IMR-90 (cell line): ENCODE measurements at regions not wholly inside any gene's neighbourhood (a gene's known extent, or its start where the extent isn't known, plus 50 kb on each side); places are given as distances from the start of the nearest gene placed in this dataset.

Experiments
- ATAC-seq: fragments of 200-7000 bp; cut with Tn5 transposase; 2 replicates; pipeline ENCODE4 v1.9.1; 2020; ENCODE audit warnings: low read depth, mild to moderate bottlenecking, moderate library complexity
- BruUV-seq: library from RNA; stranded (reverse); fragments of 400-500 nt; replicated peaks from 2 replicates; lab custom pipeline; 2021; lab: Mats Ljungman, UMichigan
- CTCF ChIA-PET: fragments of 300-600 bp; formaldehyde crosslinking; extraction: SDS; loops from one replicate; lab custom pipeline; 2021; ENCODE audit warnings: antibody characterized with exemption; lab: Yijun Ruan, JAX
- POLR2A ChIA-PET: fragments of 300-600 bp; sonication (Branson Sonifier 250); formaldehyde crosslinking; loops from one replicate; lab custom pipeline; 2022; ENCODE audit warnings: antibody characterized with exemption; ENCODE audit not compliant: unreplicated experiment; lab: Charles Lee
- DNase-seq: peaks from one replicate; pipeline ENCODE4 v3.0.0; 2013
- H2AFZ ChIP-seq: replicated peaks from 2 replicates; pipeline ENCODE3; 2013; ENCODE audit warnings: low read length, mild to moderate bottlenecking; ENCODE audit not compliant: poor library complexity
- H2AK5ac ChIP-seq: 2 replicates; pipeline ENCODE4 v1.6.1; 2013; ENCODE audit warnings: low read depth, low read length, inconsistent platforms
- H2AK9ac ChIP-seq: replicated peaks from 2 replicates; pipeline ENCODE3; 2013; ENCODE audit warnings: mild to moderate bottlenecking, low read depth, low read length, moderate library complexity; ENCODE audit not compliant: poor library complexity
- H2BK120ac ChIP-seq: 2 replicates; pipeline ENCODE4 v1.6.1; 2013; ENCODE audit warnings: low read depth, low read length, inconsistent platforms
- H2BK15ac ChIP-seq: 3 replicates; pipeline ENCODE4 v1.6.1; 2013; ENCODE audit warnings: low read depth, low read length, inconsistent platforms
- H2BK20ac ChIP-seq: 2 replicates; pipeline ENCODE4 v1.6.1; 2013; ENCODE audit warnings: low read depth, mild to moderate bottlenecking, inconsistent platforms, low read length, moderate library complexity
- H2BK5ac ChIP-seq: 2 replicates; pipeline ENCODE4 v1.6.1; 2013; ENCODE audit warnings: mild to moderate bottlenecking, low read depth, low read length, inconsistent platforms; ENCODE audit not compliant: poor library complexity, severe bottlenecking
- H3K14ac ChIP-seq: replicated peaks from 2 replicates; pipeline ENCODE4 v1.6.1; 2013; ENCODE audit warnings: low read depth, low read length, inconsistent platforms
- H3K18ac ChIP-seq: 2 replicates; pipeline ENCODE4 v1.6.1; 2013; ENCODE audit warnings: low read depth, low read length, control low read depth
- H3K23ac ChIP-seq: 2 replicates; pipeline ENCODE4 v1.6.1; 2013; ENCODE audit warnings: low read depth, low read length, inconsistent platforms
- H3K27ac ChIP-seq: 2 replicates; pipeline ENCODE4 v1.5.1; 2013; ENCODE audit warnings: mild to moderate bottlenecking, control low read depth, low read length; ENCODE audit not compliant: insufficient read depth
- H3K27me3 ChIP-seq: 2 replicates; pipeline ENCODE4 v1.6.1; 2013; ENCODE audit warnings: low read length; ENCODE audit not compliant: control insufficient read depth, insufficient read depth
- H3K36me3 ChIP-seq: 2 replicates; pipeline ENCODE4 v1.6.1; 2013; ENCODE audit warnings: low read length, mixed read lengths; ENCODE audit not compliant: control insufficient read depth, insufficient read depth
- H3K4ac ChIP-seq: 2 replicates; pipeline ENCODE4 v1.6.1; 2013; ENCODE audit warnings: low read depth, low read length, inconsistent platforms
- H3K4me1 ChIP-seq: 2 replicates; pipeline ENCODE4 v1.6.1; 2013; ENCODE audit warnings: low read length, mixed read lengths; ENCODE audit not compliant: control insufficient read depth, insufficient read depth
- H3K4me2 ChIP-seq: 2 replicates; pipeline ENCODE4 v1.6.1; 2013; ENCODE audit warnings: low read depth, mild to moderate bottlenecking, control low read depth, low read length, moderate library complexity
- H3K4me3 ChIP-seq: 2 replicates; pipeline ENCODE4 v1.5.1; 2013; ENCODE audit warnings: low read depth, mild to moderate bottlenecking, control low read depth, low read length, moderate library complexity; ENCODE audit not compliant: insufficient read depth
- H3K56ac ChIP-seq: 2 replicates; pipeline ENCODE4 v1.6.1; 2013; ENCODE audit warnings: low read length, inconsistent platforms; ENCODE audit not compliant: insufficient read depth; ENCODE audit errors: extremely low read depth
- H3K79me1 ChIP-seq, 2 experiments: 2 replicates each; pipeline ENCODE4 v1.6.1; 2013; ENCODE audit warnings: low read length in 2 of 2, inconsistent platforms in 1 of 2, low read depth in 1 of 2
- H3K9ac ChIP-seq: 2 replicates; pipeline ENCODE4 v1.6.1; 2013; ENCODE audit warnings: low read depth, low read length, control low read depth
- H3K9me1 ChIP-seq: 2 replicates; pipeline ENCODE4 v1.6.1; 2013; ENCODE audit warnings: low read length, inconsistent platforms; ENCODE audit not compliant: insufficient read depth
- H3K9me3 ChIP-seq: 2 replicates; pipeline ENCODE4 v1.6.1; 2013; ENCODE audit warnings: low read length; ENCODE audit not compliant: control insufficient read depth, insufficient read depth
- H4K20me1 ChIP-seq: 2 replicates; pipeline ENCODE4 v1.6.1; 2013; ENCODE audit warnings: low read length, inconsistent platforms; ENCODE audit not compliant: insufficient read depth
- H4K5ac ChIP-seq: 2 replicates; pipeline ENCODE4 v1.6.1; 2013; ENCODE audit warnings: mild to moderate bottlenecking, low read depth, low read length, control low read depth
- H4K8ac ChIP-seq, 2 experiments: 2 replicates each; pipeline ENCODE4 v1.6.1; 2013; ENCODE audit warnings: low read depth in 2 of 2, low read length in 2 of 2, control low read depth in 1 of 2, inconsistent platforms in 1 of 2
- H4K91ac ChIP-seq: 2 replicates; pipeline ENCODE4 v1.6.1; 2013; ENCODE audit warnings: low read depth, low read length, inconsistent platforms; ENCODE audit not compliant: insufficient read depth
- ELK1 ChIP-seq: fragments of 150-350 bp; IDR thresholded peaks from 2 replicates; pipeline ENCODE4 v1.6.1; 2016; ENCODE audit warnings: low read depth, mild to moderate bottlenecking, low read length, moderate library complexity, borderline replicate concordance
- MAZ ChIP-seq: IDR thresholded peaks from 2 replicates; pipeline ENCODE4 v1.6.1; 2012; ENCODE audit warnings: low read depth, mild to moderate bottlenecking, low read length, improper control_type of control experiment, moderate library complexity, borderline replicate concordance
- WGBS, 2 experiments: methylation state at CpG; one replicate each; pipeline versions ENCODE4 v1.1.5 to v1.1.7; 2013; ENCODE audit warnings: missing lambda C conversion rate in 2 of 2; ENCODE audit not compliant: insufficient read length in 1 of 2; ENCODE audit errors: extremely low coverage in 2 of 2; 5-methylcytosine and 5-hydroxymethylcytosine counted together
- dilution Hi-C: fragments of 300-500 bp; cut with HindIII; formaldehyde crosslinking; loops from one replicate; pipeline ENCODE4 v1.14.3; 2018; ENCODE audit warnings: low sequenced_read_pairs; ENCODE audit not compliant: unreplicated experiment
- in situ Hi-C: fragments of 300-500 bp; cut with MboI; formaldehyde crosslinking; loops from 3 replicates; pipeline ENCODE4 v1.14.3; 2019; ENCODE audit warnings: low sequenced_read_pairs, inconsistent platforms, mixed read lengths
- intact Hi-C: fragments of 100-400 bp; cut with micrococcal nuclease; formaldehyde crosslinking; loops from 2 replicates; pipeline ENCODE4 v1.10.0; 2022

- H3K27ac ChIP-seq = no peak overlapping the region
Measured at GRCh38 chr15:79211481-79211880, 71.0 kb upstream of the ANKRD34C start.

More at GRCh38 chr15:79211481-79211880, 71.0 kb upstream of the ANKRD34C start:
- no peak overlapping the region for H2BK5ac ChIP-seq
- H3K27me3 ChIP-seq = peaks cover 10% of the 10 kb centered on the region
- TF ChIP-seq ELK1 = no peak
- TF ChIP-seq MAZ = no peak
- in situ Hi-C loops (no loop called here), dilution Hi-C loops (no loop called here), intact Hi-C loops (no loop called here)
- no peak overlapping the region for H4K5ac ChIP-seq
- H2BK120ac ChIP-seq = no peak overlapping the region
- POLR2A ChIA-PET = no interaction called here
- H3K79me1 ChIP-seq = no peaks in the 10 kb centered on the region
- no peaks in the 10 kb centered on the region for H3K9me3 ChIP-seq
- no peaks in the 10 kb centered on the region for H3K36me3 ChIP-seq
- ATAC-seq = no peak
- H3K9ac ChIP-seq = no peak overlapping the region
- H2BK20ac ChIP-seq = no peak overlapping the region
- BruUV-seq = no TSS peak
- H2AK5ac ChIP-seq = no peak overlapping the region
- H3K4me3 ChIP-seq = no peak overlapping the region
- DNase-seq = no peak
- no peak overlapping the region for H2BK15ac ChIP-seq
- H4K20me1 ChIP-seq = no peaks in the 10 kb centered on the region
- no peak overlapping the region for H3K4me2 ChIP-seq
- H3K4me1 ChIP-seq = no peaks in the 10 kb centered on the region
- H3K18ac ChIP-seq = no peak overlapping the region
- no peaks in the 10 kb centered on the region for H3K9me1 ChIP-seq
- H2AFZ ChIP-seq = no peak overlapping the region
- no peak overlapping the region for H3K4ac ChIP-seq
- CTCF ChIA-PET = no interaction called here
- H3K23ac ChIP-seq = no peak overlapping the region
- no CpG with 5 or more reads among the region's 1 CpG for WGBS, 2 experiments
- no peak overlapping the region for H3K14ac ChIP-seq
- H4K8ac ChIP-seq = no peak overlapping the region
- no peak overlapping the region; the same call in 1 of the 2 replicates for H3K56ac ChIP-seq
- H4K91ac ChIP-seq = no peak overlapping the region
- H2AK9ac ChIP-seq = no peak overlapping the region
